Kidney epithelial cell (primary cell): ENCODE measurements at regions not wholly inside any gene's neighbourhood (a gene's known extent, or its start where the extent isn't known, plus 50 kb on each side); places are given as distances from the start of the nearest gene placed in this dataset.

Experiments used
- DNase-seq: peaks from one replicate; pipeline ENCODE4 v3.0.0-alpha.2; 2010; ENCODE audit warnings: low read depth
- H3K27me3 ChIP-seq: 2 replicates; pipeline ENCODE4 v1.6.0; 2011; ENCODE audit warnings: low read length; ENCODE audit not compliant: control insufficient read depth, insufficient read depth
- H3K36me3 ChIP-seq: 2 replicates; pipeline ENCODE4 v1.5.1; 2011; ENCODE audit warnings: low read length; ENCODE audit not compliant: control insufficient read depth, insufficient read depth
- H3K4me3 ChIP-seq: 2 replicates; pipeline ENCODE4 v1.5.1; 2011; ENCODE audit warnings: low read depth, mild to moderate bottlenecking, control low read depth, low read length
- CTCF ChIP-seq: IDR thresholded peaks from 2 replicates; pipeline ENCODE4 v1.5.1; 2011; ENCODE audit warnings: mild to moderate bottlenecking, moderate library complexity, low read length, control low read depth, inconsistent platforms; ENCODE audit not compliant: insufficient read depth, poor library complexity, severe bottlenecking

- TF ChIP-seq CTCF, result no peak
- no peaks in the 10 kb centered on the region for H3K36me3 ChIP-seq
- no peaks in the 10 kb centered on the region for H3K27me3 ChIP-seq
- no peak for DNase-seq
- H3K4me3 ChIP-seq, result no peak overlapping the region
These were observed 158.7 kb upstream of the LRIG3 start for GRCh38 chr12:59079002-59079401.

DNA sequence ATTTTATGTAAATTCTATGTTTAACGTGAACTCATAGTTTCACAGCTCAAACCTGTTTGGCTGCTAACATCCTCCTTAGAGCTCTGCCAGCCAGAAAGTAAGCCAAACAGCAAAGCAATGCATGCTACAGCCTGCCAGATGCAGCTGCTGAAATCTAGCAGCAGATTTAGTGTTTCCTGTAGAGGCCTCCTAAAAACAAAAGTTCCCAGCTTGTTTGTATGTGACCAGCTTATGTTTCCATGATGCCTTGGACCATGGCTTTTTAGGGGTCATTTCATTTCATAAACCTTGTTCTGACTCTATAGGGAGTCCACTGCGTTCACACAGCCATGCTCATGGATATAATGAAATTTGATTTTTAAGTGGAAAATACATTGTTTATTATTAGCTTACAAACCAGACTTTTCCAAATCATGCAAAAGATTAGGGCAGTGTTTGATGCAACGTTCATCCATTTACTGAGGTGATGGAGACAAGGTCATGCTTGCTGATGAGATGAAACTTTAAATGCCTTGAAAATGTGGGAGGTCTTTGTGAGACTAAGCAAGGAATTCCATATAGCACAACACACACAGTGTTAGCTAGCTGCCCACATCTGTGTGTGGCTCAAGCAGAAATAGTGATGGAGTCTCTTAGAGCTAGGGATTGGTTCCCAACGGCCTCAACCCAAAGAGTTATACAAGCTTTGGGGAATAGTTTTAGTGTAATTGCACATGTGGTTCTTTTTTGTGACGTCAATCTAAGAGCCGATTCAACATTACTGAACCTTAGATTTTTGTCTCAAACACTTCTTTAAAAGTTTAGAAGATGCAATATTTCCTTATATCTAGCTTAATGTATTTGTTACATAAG lies 157.5 kb upstream of the LRIG3 start:
- no peak for DNase-seq
- no peak overlapping the region for H3K4me3 ChIP-seq
- no peaks in the 10 kb centered on the region for H3K27me3 ChIP-seq
- no peaks in the 10 kb centered on the region for H3K36me3 ChIP-seq
- TF ChIP-seq CTCF, result no peak

DNA sequence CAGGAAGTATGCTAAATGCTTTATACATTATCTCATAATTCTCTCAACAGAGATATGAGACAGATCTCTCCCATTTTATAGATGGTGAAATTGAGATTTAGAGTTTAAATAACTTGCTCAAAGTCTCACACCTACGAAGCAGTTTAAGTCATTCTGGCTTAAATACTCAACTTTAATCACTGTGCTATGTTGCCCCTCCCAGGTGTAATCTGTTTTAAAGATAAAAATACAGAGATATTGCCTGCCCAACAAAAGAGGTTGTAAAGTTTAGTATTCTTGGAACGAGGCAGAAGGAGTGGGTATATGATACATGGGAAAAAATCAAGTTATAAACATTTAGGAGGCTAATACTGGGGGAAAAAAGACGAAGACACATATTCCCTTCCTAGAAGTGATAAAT lies 156.8 kb upstream of the LRIG3 start:
- DNase-seq, result no peak
- Histone ChIP-seq H3K27me3 (no peaks in the 10 kb centered on the region), H3K36me3 (no peaks in the 10 kb centered on the region), H3K4me3 (no peak overlapping the region)
- no peak for TF ChIP-seq CTCF

DNA sequence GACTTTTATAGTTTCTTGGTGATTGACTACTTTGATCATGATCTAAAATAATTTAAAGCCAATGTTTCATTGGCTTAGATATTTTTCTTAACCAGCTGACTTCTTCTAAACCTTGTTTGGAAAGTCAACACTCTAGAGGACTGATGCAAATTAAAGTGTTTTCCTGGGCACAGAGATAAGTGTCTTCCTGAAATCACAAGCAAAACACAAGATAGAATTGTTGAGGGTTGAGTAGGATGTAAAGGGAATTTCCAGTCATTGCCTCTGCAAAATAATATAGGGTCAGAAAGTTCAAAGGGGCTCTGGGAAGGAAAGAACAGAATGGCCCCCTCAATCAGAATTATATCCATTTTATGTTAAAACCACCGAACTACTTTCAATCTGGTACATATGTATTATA lies 156.3 kb upstream of the LRIG3 start:
- Histone ChIP-seq H3K36me3 (no peaks in the 10 kb centered on the region), H3K27me3 (no peaks in the 10 kb centered on the region), H3K4me3 (no peak overlapping the region)
- DNase-seq, result no peak
- TF ChIP-seq CTCF, result no peak

GRCh38 chr12:59075968-59076490 lies 155.7 kb upstream of the LRIG3 start:
- Histone ChIP-seq H3K4me3 (no peak overlapping the region), H3K27me3 (no peaks in the 10 kb centered on the region), H3K36me3 (no peaks in the 10 kb centered on the region)
- no peak for DNase-seq
- TF ChIP-seq CTCF, result no peak

DNA sequence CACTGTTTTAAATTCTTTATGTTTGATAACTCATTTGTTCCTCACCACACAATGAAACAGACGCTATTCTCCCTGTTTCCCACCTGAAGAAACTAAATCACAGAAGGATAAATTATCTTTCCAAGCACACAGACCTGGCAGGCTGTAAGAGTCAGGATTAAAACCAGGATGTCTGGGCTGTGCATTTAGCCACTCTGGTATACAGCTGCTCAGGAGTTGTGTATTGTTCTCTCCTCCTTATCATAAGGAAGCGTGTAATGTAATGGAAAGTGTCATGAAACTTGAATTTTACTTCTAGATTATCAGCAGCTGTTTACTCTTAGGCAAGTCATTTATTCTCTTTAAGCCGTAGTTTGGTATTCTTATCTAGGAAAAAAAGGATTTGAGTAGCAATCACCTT lies 154.8 kb upstream of the LRIG3 start:
- TF ChIP-seq CTCF, result no peak
- Histone ChIP-seq H3K4me3 (no peak overlapping the region), H3K27me3 (no peaks in the 10 kb centered on the region), H3K36me3 (no peaks in the 10 kb centered on the region)
- DNase-seq, result no peak
